ENCODE measurements at regions not wholly inside any gene's neighbourhood (a gene's known extent, or its start where the extent isn't known, plus 50 kb on each side); places are given as distances from the start of the nearest gene placed in this dataset.

GRCh38 chr2:242022550-242023290 is 153.2 kb downstream of the RTP5 start:
- no peak for TF ChIP-seq POLR2AphosphoS5 (IDR thresholded peaks at IDR 0.05; ENCODE audit: borderline replicate concordance, low read depth, low read length)
- TF ChIP-seq FOXP2 (optimal IDR thresholded peaks at IDR 0.05; ENCODE audit: control extremely low read depth, extremely low read length, insufficient read depth), result no peak
- TF ChIP-seq EZH2 (IDR thresholded peaks at IDR 0.05), result no peak
